VCaP (cell line): ENCODE measurements at regions not wholly inside any gene's neighbourhood (a gene's known extent, or its start where the extent isn't known, plus 50 kb on each side); places are given as distances from the start of the nearest gene placed in this dataset.
"Not testable (repeated sequence)": the region's sequence is repeated elsewhere in the genome, so short reads cannot be mapped to it uniquely, and the experiment has no call there.

ENCODE experiments used
- H3K27ac ChIP-seq: fragments of 450-650 bp; 2 replicates; pipeline ENCODE4 v1.5.1; 2017
- CTCF ChIP-seq: fragments of 450-650 bp; conservative IDR thresholded peaks from 2 replicates; pipeline ENCODE4 v1.5.1; 2017; ENCODE audit warnings: mild to moderate bottlenecking, moderate library complexity

GRCh38 chr3:148510561-148510960, 187.1 kb upstream of the AGTR1 start:
- no peak overlapping the region for H3K27ac ChIP-seq
- no peak for TF ChIP-seq CTCF

GRCh38 chr3:148512648-148513047, 185.1 kb upstream of the AGTR1 start:
- TF ChIP-seq CTCF = no peak
- no peak overlapping the region for H3K27ac ChIP-seq

- TF ChIP-seq CTCF = no peak
- no peak overlapping the region for H3K27ac ChIP-seq
Measured at GRCh38 chr3:148513096-148513543, 184.6 kb upstream of the AGTR1 start.

GRCh38 chr3:148518520-148518919, 179.2 kb upstream of the AGTR1 start:
- H3K27ac ChIP-seq = no peak overlapping the region
- TF ChIP-seq CTCF = no peak

GRCh38 chr3:148525621-148526020, 172.1 kb upstream of the AGTR1 start:
- H3K27ac ChIP-seq = not testable (repeated sequence)

- TF ChIP-seq CTCF = no peak
- no peak overlapping the region for H3K27ac ChIP-seq
Measured at GRCh38 chr3:148528024-148528423, 169.7 kb upstream of the AGTR1 start.

- TF ChIP-seq CTCF = no peak
- no peak overlapping the region for H3K27ac ChIP-seq
Measured at GRCh38 chr3:148531836-148532235, 165.9 kb upstream of the AGTR1 start.

GRCh38 chr3:148532326-148532725, 165.4 kb upstream of the AGTR1 start:
- H3K27ac ChIP-seq = no peak overlapping the region
- no peak for TF ChIP-seq CTCF
